ENCODE measurements at regions not wholly inside any gene's neighbourhood (a gene's known extent, or its start where the extent isn't known, plus 50 kb on each side); places are given as distances from the start of the nearest gene placed in this dataset.

- no peak for DNase-seq
- no peak overlapping the region for H3K27ac ChIP-seq (ENCODE audit: low read depth in 1 of 2, low read length in 1 of 2)
- 91 to 95% methylated on average over 4 of the region's 4 CpGs for WGBS, 2 donors
Measured at GRCh38 chr1:198893763-198894444, 255.1 kb downstream of the PTPRC start.

GRCh38 chr1:198901266-198901665 lies 262.4 kb downstream of the PTPRC start:
- no peak for TF ChIP-seq CTCF (IDR thresholded peaks at IDR 0.05; ENCODE audit: control extremely low read depth, extremely low read depth)
- Histone ChIP-seq H3K36me3 (ENCODE audit: control insufficient read depth in 4 of 4, insufficient read depth in 4 of 4, low read length in 4 of 4) (peaks cover 5 to 13% (median 8%) of the 10 kb centered on the region in 4 donors), H3K4me3 (no peak overlapping the region), H3K27ac (ENCODE audit: low read depth in 1 of 2, low read length in 1 of 2) (no peak overlapping the region), H3K27me3 (ENCODE audit: control insufficient read depth in 3 of 3, insufficient read depth in 3 of 3, low read length in 2 of 3) (no peaks in the 10 kb centered on the region), H3K9ac (ENCODE audit: insufficient read depth in 1 of 2, low read length in 2 of 2) (no peak overlapping the region), H3K9me3 (ENCODE audit: control insufficient read depth in 4 of 4, insufficient read depth in 3 of 4, low read length in 3 of 4) (no peaks in the 10 kb centered on the region), H3K4me1 (ENCODE audit: control insufficient read depth in 5 of 5, insufficient read depth in 5 of 5, low read length in 5 of 5) (peaks cover 5 to 45% (median 10%) of the 10 kb centered on the region in 5 donors)
- 78% methylated on average over 3 of the region's 3 CpGs for WGBS, 2 donors
- ATAC-seq (ENCODE audit: insufficient read depth, low FRiP score) = no peak
- DNase-seq = peak; percentile 49 to 82 (median 79)

More at GRCh38 chr1:198893763-198894444, 255.1 kb downstream of the PTPRC start:
- H3K9ac ChIP-seq (ENCODE audit: insufficient read depth in 1 of 2, low read length in 2 of 2) = no peak overlapping the region
- peaks cover 0 to 1% (median 0%) of the 10 kb centered on the region in 4 donors for H3K36me3 ChIP-seq (ENCODE audit: control insufficient read depth in 4 of 4, insufficient read depth in 4 of 4, low read length in 4 of 4)
- no peak overlapping the region for H3K4me3 ChIP-seq
- TF ChIP-seq CTCF (IDR thresholded peaks at IDR 0.05; ENCODE audit: control extremely low read depth, extremely low read depth) = no peak
- no peaks in the 10 kb centered on the region for H3K27me3 ChIP-seq (ENCODE audit: control insufficient read depth in 3 of 3, insufficient read depth in 3 of 3, low read length in 2 of 3)
- ATAC-seq (ENCODE audit: insufficient read depth, low FRiP score) = no peak
- H3K4me1 ChIP-seq (ENCODE audit: control insufficient read depth in 5 of 5, insufficient read depth in 5 of 5, low read length in 5 of 5) = peaks cover 0 to 37% (median 9%) of the 10 kb centered on the region in 5 donors
- H3K9me3 ChIP-seq (ENCODE audit: control insufficient read depth in 4 of 4, insufficient read depth in 3 of 4, low read length in 3 of 4) = no peaks in the 10 kb centered on the region

- TF ChIP-seq CTCF (IDR thresholded peaks at IDR 0.05; ENCODE audit: control extremely low read depth, extremely low read depth) = no peak
- H3K27me3 ChIP-seq (ENCODE audit: control insufficient read depth in 3 of 3, insufficient read depth in 3 of 3, low read length in 2 of 3) = no peaks in the 10 kb centered on the region
- no peak overlapping the region for H3K4me3 ChIP-seq
- H3K36me3 ChIP-seq (ENCODE audit: control insufficient read depth in 4 of 4, insufficient read depth in 4 of 4, low read length in 4 of 4) = peaks cover 5 to 16% (median 8%) of the 10 kb centered on the region in 4 donors
- ATAC-seq (ENCODE audit: insufficient read depth, low FRiP score) (no peak), DNase-seq (peak in 1 of 3 donors; percentile 42)
- peaks cover 5 to 45% (median 10%) of the 10 kb centered on the region in 5 donors for H3K4me1 ChIP-seq (ENCODE audit: control insufficient read depth in 5 of 5, insufficient read depth in 5 of 5, low read length in 5 of 5)
- WGBS, 2 donors = 79 to 87% methylated on average over 5 of the region's 5 CpGs
- H3K27ac ChIP-seq (ENCODE audit: low read depth in 1 of 2, low read length in 1 of 2) = no peak overlapping the region
- H3K9ac ChIP-seq (ENCODE audit: insufficient read depth in 1 of 2, low read length in 2 of 2) = peak overlapping the region in 1 of 2 donors; percentile 36
- no peaks in the 10 kb centered on the region for H3K9me3 ChIP-seq (ENCODE audit: control insufficient read depth in 4 of 4, insufficient read depth in 3 of 4, low read length in 3 of 4)
Measured at GRCh38 chr1:198902655-198903054, 263.8 kb downstream of the PTPRC start.

Measured in lung (tissue), 11 donors.